GM04504 (cell line): ENCODE measurements at regions not wholly inside any gene's neighbourhood (a gene's known extent, or its start where the extent isn't known, plus 50 kb on each side); places are given as distances from the start of the nearest gene placed in this dataset.
"Not testable (repeated sequence)": the region's sequence is repeated elsewhere in the genome, so short reads cannot be mapped to it uniquely, and the experiment has no call there.

ENCODE experiments used
- DNase-seq: peaks from one replicate; pipeline ENCODE4 v3.0.0-alpha.2; 2012; ENCODE audit warnings: low read depth

DNA sequence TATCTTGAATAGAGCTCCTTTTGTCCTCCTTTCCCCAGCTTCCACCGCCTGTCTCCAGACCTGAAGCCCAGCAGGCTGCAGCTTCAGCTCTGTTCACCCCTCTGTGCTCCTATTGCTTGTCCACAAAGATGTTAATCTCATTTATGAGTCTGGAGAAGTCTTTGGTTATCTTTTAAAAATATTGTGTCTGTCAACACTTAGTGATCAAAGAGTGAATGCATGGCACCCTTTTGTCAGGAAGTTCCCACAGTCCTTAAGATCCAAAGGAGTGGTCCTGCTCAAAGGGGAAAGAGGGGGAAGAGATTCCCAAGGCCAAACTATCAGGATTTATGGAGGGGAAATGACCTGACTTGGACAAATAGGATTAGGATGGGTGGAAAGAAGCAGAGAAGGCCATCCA, 118.9 kb downstream of the ACAA2 start:
- no peak for DNase-seq

DNA sequence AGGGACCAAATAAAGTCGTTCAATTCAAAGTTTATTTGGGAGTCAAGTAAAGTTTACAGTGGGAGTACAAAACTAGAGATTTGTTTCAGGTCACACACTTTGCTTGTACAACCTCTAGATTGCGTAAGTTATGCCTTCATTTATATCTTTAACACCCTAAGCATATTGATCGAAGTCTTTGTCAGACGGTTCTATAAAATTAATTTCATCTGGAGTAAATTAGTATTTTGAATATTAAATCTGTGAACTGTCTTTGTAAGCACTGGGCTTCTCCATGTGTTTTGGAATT, 119.7 kb downstream of the ACAA2 start:
- DNase-seq = no peak

GRCh38 chr18:49692906-49693716, 120.2 kb downstream of the ACAA2 start:
- no peak for DNase-seq

GRCh38 chr18:49691177-49691608, 122.1 kb downstream of the ACAA2 start:
- DNase-seq = peak; percentile 41

DNA sequence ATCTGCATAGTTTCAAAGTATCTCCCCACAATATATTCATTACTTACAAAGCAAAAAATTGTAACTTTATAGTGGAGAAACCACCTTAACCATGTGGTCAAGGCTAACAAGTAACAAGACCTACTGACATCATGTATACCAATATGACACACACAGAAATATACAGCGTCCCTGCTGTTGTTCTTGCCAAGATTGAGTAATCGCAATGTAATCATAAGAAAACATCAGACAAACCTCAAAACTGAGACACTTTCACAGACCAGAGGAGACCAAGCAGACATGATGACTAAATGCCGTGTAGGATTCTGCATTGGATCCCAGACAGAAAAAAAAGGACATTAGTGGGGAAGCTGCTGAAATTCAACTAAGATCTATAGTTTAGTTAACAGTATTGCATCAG, 123.0 kb downstream of the ACAA2 start:
- DNase-seq = peak; percentile 51

- DNase-seq = no peak
Observed at GRCh38 chr18:49685231-49685942, 123.5 kb downstream of the LIPG start.

DNA sequence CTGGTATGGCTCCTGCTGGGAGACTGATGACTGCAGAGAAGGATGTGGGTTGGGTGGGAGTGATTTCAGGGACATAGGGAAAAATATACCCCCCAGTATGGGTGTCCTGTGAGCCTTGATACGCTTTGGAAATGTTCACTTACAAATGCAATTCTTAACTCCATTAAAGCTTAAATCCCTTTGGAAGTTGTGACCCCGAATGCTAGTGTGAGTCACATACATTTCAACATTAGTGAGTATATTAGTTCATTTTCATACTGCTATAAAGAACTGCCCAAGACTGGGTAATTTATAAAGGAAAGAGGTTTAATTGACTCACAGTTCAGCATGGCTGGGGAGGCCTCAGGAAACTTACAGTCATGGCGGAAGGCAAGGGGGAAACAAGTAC, 120.9 kb downstream of the LIPG start:
- DNase-seq = not testable (repeated sequence)

DNA sequence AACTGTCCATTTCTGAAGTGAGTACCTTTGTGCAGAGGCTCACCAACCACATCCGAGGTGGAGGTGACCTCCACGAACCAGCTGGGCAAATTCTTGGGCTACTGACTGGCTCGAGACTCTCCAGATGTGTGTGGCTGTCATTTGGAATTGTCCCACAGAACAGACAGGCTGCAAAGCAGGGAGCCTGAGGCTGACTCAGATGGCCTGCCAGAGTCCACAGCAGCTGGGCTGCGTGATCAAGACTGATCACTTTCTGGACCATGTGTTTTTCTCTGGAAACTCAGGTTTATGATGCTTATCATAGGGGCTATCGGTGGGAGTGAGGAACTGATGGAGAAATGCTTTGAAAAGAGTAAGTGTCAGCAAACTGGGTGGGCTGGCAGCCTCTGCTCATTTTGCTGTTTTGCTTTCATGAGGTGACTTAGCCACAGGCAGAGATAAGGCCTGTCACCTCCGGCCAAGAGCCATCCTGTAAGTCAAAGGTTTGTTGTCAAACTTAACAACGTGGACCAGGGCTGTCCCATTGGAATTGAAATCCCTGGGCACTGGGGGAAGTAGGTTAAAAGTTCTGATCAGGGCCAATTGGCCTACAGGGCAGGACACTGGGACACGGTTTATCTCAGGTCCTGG, 120.4 kb downstream of the LIPG start:
- DNase-seq = no peak

DNA sequence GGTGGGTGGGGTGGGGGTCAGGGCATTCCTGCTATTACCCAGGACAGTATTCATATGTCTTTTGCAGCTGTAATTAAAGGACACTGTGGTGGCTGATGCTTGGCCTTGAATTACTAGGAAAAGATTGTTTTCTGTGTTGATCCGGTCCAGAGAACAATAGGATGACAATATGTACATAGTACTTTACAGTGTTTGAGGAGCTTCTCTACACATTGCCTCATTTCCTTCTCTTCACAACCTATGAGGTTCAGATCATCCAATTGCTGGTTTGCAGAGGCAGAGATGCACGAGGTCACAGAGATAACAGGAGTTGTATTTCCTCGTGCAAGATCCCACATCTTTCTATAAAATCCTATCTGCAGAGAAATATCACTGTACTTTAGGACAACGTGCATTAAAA, 119.5 kb downstream of the LIPG start:
- DNase-seq = no peak

DNA sequence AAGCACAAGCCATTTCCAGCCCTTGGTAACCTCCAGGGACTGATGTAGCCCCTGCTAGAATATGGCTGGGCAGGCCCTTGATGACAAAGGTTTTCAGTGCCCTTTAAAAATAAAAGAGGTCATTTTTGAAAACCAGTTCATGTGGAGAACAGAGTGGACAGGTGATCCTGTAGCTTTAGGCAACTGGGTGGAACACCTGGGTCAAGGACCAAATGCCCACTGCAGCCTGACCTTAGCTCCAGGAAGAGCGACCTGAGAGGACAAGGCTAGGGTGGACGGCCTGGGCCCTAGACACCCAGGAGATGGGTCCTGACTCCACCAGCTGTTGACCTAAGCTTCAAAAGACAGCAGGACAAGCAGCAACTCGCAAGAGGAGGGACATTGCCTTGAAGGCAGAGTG, 116.6 kb downstream of the LIPG start:
- no peak for DNase-seq

DNA sequence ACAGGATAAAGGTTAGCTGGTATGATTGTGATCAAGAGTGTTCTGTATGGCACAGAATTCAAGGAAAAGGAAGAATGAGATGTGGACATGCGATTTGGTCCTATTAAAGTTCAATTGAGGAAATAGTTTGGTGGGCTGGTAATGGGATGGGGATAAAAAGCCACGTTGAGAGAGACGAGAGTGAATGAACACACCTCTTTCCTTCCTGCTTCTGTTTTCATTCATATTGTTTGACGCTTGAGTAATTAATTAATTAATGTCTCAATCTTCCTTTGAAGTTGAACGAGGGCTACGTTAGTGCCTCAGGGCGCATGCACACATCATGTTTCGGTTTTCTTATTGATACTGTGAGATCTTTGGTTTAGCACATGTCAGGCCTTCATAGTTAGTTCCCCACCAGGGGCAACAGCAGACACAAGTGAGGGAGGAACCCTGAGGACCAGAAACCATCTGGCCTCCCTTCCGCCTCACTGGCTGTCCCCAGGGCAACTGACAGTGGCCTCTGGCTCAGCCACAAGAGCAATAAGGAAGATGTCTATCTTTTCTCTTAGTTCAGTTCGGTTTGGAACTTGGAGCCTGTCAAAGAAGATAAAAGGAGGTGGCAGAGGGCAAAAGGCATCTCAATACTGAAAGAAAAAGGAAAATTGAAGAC, 116.0 kb downstream of the LIPG start:
- DNase-seq = no peak

GRCh38 chr18:49677081-49677480, 115.2 kb downstream of the LIPG start:
- no peak for DNase-seq

DNA sequence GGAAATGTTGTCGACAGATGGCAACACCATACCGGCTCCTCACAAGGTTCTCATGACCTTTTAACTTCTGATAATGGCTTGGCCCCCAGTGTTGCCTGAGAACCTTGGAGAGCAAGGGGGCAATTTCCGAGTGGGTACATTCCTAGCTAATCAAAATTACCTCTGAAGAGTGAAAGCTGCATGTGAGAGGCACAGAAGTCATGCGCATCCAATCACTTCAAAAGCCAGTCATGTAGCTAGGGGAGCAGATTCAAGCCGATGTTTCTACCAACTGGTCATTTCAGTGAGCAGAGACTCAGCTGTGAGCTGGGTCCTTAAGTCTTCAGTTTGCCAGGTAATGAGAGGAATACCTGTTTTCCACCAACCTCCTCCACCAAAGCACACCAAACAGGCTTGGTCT, 111.4 kb downstream of the LIPG start:
- DNase-seq = no peak

- DNase-seq = no peak
Observed at GRCh38 chr18:49672853-49673252, 111.0 kb downstream of the LIPG start.

DNA sequence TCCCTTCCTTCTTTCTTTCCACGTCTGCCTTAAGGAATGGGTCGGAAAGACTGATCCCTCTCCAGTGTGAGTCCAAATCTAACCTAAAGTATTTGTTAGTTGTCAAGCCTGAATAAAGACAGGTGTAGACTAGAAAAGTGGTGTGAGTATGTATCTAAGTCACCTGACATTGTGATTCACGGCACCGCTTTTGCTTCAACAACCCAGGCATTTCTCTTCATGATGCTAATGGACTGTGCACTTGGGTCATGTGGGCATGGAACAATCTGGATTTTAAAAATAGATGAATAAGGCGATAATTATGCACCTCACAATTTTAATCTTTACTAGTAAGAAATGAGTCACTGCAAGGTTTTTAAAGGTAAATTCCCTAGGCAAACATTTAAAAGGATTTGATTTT, 107.5 kb downstream of the LIPG start:
- DNase-seq = no peak

GRCh38 chr18:49668574-49669275, 106.9 kb downstream of the LIPG start:
- no peak for DNase-seq

DNA sequence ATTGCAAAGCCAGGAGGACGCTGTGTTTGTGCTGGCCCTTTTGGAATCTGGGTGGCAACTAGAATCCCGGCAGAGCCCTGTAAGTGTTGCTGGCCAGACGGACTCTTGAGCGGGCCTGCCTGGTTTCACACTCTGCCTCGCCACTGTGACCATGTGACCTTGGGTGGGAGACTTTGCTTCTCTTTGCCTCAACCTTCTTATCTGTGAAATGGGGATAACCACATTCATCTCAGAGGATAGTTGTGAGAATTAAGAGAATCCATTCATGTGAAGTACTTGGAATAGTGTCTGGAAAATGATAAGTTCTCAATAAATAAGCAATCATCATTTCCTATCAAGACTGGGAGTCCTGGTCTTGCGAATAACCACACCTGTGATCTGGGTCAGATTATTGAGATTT, 105.6 kb downstream of the LIPG start:
- DNase-seq = no peak

GRCh38 chr18:49666045-49666775, 104.4 kb downstream of the LIPG start:
- DNase-seq = no peak

DNA sequence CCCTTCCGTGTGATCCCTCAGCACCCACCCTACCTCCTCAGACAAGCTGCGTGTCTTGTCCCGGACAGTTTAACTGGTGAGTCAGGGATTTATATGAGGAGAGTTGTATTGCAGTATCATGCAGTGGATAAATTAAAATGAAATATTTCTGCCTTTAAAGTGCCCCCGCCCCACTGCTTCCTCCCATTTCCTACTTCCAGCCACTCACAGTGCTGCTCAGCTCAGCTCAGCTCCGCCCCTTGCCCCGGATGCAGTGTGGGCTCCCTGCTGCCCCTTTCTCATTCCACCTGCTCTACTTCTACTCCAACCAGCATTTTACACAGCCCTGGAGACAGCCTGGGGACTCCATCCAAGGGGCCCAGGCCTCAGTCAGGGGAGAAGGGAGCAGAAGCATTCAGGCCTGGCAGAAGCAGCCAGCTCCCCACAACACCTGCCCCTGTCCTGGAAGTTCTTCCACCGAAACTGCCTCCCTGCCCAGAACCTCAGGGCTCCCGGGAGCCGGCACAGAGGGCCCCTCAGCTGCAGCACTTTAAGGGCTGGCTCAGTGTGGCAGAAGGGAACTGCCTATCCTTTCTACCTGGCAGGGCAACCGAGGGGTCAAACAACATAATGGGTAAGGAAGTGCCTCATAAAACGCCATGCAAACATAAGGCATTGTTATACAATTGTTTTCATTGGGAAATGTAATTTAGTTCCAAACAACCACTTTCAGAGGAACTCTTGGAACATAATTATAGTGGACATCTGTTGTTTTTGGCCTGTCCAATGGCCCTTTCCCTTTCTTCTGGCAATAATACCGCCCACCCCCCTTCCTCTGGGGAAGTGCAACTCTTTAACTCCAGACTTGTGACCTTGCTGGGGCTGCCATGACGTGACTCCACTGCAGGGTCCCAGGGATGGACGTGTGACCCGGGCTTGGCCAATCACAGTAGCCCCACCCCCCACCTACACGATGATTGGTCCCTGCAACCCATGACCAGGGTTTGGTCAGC, 102.3 kb downstream of the LIPG start:
- no peak for DNase-seq

DNA sequence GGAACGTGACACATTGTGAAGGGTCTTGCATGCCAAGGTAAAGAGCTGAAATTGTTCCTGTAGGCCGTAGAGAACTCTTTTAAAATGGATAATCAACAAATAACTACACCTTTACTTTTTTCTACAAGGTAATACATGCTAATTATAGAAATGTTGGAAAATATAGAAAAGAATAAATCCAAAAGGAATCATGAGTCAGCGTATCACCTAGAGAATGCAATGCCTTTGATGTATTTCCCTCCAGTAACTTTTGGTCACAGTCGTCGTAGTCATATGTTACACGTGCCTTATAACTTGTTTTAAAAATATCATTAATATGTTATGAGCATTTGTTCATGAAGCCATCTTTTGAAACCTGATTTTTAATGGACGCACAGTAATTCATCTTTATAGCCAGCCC, 100.6 kb downstream of the LIPG start:
- no peak for DNase-seq
